ENCODE measurements at regions not wholly inside any gene's neighbourhood (a gene's known extent, or its start where the extent isn't known, plus 50 kb on each side); places are given as distances from the start of the nearest gene placed in this dataset.

DNA sequence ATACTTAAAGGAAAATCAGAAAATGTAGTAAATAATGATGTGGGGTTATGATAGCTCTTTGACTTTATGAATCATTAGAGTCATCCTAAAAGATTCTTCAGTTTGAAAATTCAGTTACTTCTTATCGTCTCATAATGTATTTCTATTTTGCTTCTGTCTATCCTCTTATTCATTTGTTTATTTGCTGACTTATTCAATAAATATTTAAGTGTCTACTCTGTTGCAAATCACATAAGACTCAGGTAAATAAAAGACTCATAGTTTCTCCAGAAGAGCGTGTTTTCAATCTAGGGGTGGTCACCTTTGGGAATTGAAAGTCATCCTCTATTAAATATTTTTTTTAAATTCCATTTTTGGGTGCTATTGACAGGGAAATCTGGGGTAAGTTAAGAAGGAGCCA lies 69.1 kb upstream of the RBMS1 start:
- no peaks in the 10 kb centered on the region for H3K4me1 Mint-ChIP-seq (ENCODE audit: low read depth, unreplicated experiment)
- H3K4me3 ChIP-seq (ENCODE audit: low read depth, low read length) = no peak overlapping the region
- DNase-seq = no peak
- no peaks in the 10 kb centered on the region for H3K36me3 ChIP-seq (ENCODE audit: control insufficient read depth, insufficient read depth, low read length)
- intact Hi-C loops (cut with micrococcal nuclease; ENCODE audit: unreplicated experiment) = no loop called here
- H3K27me3 ChIP-seq (replicated peaks; ENCODE audit: control insufficient read depth, insufficient read depth, low read length) = no peaks in the 10 kb centered on the region
- CTCF ChIA-PET = no interaction called here
- no peaks in the 10 kb centered on the region for H3K9me3 ChIP-seq
- BruUV-seq (replicated peaks) = no TSS peak
- H3K27me3 Mint-ChIP-seq (ENCODE audit: insufficient read depth, unreplicated experiment) = no peaks in the 10 kb centered on the region
- TF ChIP-seq, protein P1, sequence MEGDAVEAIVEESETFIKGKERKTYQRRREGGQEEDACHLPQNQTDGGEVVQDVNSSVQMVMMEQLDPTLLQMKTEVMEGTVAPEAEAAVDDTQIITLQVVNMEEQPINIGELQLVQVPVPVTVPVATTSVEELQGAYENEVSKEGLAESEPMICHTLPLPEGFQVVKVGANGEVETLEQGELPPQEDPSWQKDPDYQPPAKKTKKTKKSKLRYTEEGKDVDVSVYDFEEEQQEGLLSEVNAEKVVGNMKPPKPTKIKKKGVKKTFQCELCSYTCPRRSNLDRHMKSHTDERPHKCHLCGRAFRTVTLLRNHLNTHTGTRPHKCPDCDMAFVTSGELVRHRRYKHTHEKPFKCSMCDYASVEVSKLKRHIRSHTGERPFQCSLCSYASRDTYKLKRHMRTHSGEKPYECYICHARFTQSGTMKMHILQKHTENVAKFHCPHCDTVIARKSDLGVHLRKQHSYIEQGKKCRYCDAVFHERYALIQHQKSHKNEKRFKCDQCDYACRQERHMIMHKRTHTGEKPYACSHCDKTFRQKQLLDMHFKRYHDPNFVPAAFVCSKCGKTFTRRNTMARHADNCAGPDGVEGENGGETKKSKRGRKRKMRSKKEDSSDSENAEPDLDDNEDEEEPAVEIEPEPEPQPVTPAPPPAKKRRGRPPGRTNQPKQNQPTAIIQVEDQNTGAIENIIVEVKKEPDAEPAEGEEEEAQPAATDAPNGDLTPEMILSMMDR (IDR thresholded peaks at IDR 0.05; ENCODE audit: insufficient read depth in 1 of 2, low read depth in 1 of 2, low read length in 1 of 2, severe bottlenecking in 1 of 2, unreplicated experiment in 1 of 2) = no peak
- no peaks in the 10 kb centered on the region for H3K9me3 Mint-ChIP-seq (ENCODE audit: unreplicated experiment)
- no peaks in the 10 kb centered on the region for H3K36me3 Mint-ChIP-seq (ENCODE audit: insufficient read depth, unreplicated experiment)
- POLR2A ChIA-PET = no interaction called here
- no peaks in the 10 kb centered on the region for H3K4me1 ChIP-seq
- H3K4me3 Mint-ChIP-seq (ENCODE audit: unreplicated experiment) = no peak overlapping the region
- no peak overlapping the region for H3K27ac Mint-ChIP-seq (ENCODE audit: unreplicated experiment)

DNA sequence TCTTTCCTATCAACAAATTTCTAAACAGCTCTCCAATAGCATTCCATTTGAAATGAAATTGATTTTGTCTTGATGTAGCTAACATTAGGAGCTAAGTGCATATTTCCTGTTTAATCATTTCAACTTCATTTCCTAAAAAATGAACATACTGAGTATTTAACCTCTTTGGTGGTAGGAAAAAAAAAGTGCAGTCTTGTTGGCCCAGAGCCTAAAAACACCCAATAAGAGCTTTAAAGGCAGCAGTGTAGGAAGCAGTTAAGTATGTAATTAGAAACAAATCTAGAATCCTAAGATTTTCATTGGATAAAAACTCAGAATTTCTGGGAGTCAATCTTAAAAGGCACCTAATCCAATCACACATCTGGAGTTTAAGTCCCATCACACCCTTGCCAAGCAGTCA lies 71.0 kb upstream of the RBMS1 start:
- CTCF ChIA-PET = no interaction called here
- POLR2A ChIA-PET = no interaction called here
- no peaks in the 10 kb centered on the region for H3K36me3 ChIP-seq (ENCODE audit: control insufficient read depth, insufficient read depth, low read length)
- Mint-ChIP-seq H3K9me3 (ENCODE audit: unreplicated experiment) (no peaks in the 10 kb centered on the region), H3K27me3 (ENCODE audit: insufficient read depth, unreplicated experiment) (no peaks in the 10 kb centered on the region), H3K36me3 (ENCODE audit: insufficient read depth, unreplicated experiment) (no peaks in the 10 kb centered on the region), H3K4me3 (ENCODE audit: unreplicated experiment) (no peak overlapping the region), H3K27ac (ENCODE audit: unreplicated experiment) (no peak overlapping the region), H3K4me1 (ENCODE audit: low read depth, unreplicated experiment) (no peaks in the 10 kb centered on the region)
- no peak overlapping the region for H3K4me3 ChIP-seq (ENCODE audit: low read depth, low read length)
- H3K27me3 ChIP-seq (replicated peaks; ENCODE audit: control insufficient read depth, insufficient read depth, low read length) = no peaks in the 10 kb centered on the region
- TF ChIP-seq, protein P1 (IDR thresholded peaks at IDR 0.05; ENCODE audit: insufficient read depth in 1 of 2, low read depth in 1 of 2, low read length in 1 of 2, severe bottlenecking in 1 of 2, unreplicated experiment in 1 of 2) = no peak
- BruUV-seq (replicated peaks) = no TSS peak
- no peak for DNase-seq
- intact Hi-C loops (cut with micrococcal nuclease; ENCODE audit: unreplicated experiment) = no loop called here
- no peaks in the 10 kb centered on the region for H3K4me1 ChIP-seq
- no peaks in the 10 kb centered on the region for H3K9me3 ChIP-seq

DNA sequence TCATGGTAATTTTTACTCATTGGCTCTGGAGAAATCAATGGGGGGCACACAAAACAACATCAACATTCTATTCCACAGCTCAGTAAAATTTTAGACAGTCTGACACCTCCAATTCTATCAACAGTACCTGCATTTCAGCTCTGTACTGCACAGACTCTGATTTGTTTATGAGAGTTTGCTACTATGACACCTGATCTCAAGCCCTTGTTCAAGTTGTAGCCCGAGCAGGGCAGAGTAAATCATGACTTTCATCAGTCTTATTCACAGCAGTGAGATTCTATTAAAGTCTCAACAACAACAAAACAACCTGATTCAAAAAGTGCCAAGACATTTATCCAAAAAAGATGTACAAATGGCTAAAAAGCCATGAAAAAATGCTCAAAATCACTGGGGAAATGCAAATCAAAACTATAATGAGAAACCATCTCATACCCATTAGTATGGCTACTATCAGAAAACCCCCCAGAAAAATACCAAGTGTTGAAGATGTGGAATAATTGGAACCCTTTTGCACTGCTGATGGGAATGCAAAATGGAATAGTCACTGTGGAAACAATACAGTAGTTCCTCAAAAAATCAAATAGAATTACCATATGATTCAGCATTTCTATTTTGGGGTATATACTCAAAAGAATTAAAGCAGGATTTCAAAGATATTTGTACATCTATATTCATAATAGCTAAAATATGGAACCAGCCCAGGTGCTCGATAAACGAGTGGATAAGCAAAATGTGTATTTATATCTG lies 71.7 kb upstream of the RBMS1 start:
- H3K27ac Mint-ChIP-seq (ENCODE audit: unreplicated experiment) = no peak overlapping the region
- no peaks in the 10 kb centered on the region for H3K27me3 ChIP-seq (replicated peaks; ENCODE audit: control insufficient read depth, insufficient read depth, low read length)
- H3K9me3 Mint-ChIP-seq (ENCODE audit: unreplicated experiment) = no peaks in the 10 kb centered on the region
- no peaks in the 10 kb centered on the region for H3K27me3 Mint-ChIP-seq (ENCODE audit: insufficient read depth, unreplicated experiment)
- intact Hi-C loops (cut with micrococcal nuclease; ENCODE audit: unreplicated experiment) = no loop called here
- H3K9me3 ChIP-seq = no peaks in the 10 kb centered on the region
- no TSS peak for BruUV-seq (replicated peaks)
- no peak overlapping the region for H3K4me3 Mint-ChIP-seq (ENCODE audit: unreplicated experiment)
- TF ChIP-seq, protein P1 (IDR thresholded peaks at IDR 0.05; ENCODE audit: insufficient read depth in 1 of 2, low read depth in 1 of 2, low read length in 1 of 2, severe bottlenecking in 1 of 2, unreplicated experiment in 1 of 2) = no peak
- H3K4me1 Mint-ChIP-seq (ENCODE audit: low read depth, unreplicated experiment) = no peaks in the 10 kb centered on the region
- no peaks in the 10 kb centered on the region for H3K4me1 ChIP-seq
- DNase-seq = no peak
- no peaks in the 10 kb centered on the region for H3K36me3 Mint-ChIP-seq (ENCODE audit: insufficient read depth, unreplicated experiment)
- H3K36me3 ChIP-seq (ENCODE audit: control insufficient read depth, insufficient read depth, low read length) = no peaks in the 10 kb centered on the region
- ChIA-PET POLR2A (no interaction called here), CTCF (no interaction called here)
- H3K4me3 ChIP-seq (ENCODE audit: low read depth, low read length) = no peak overlapping the region
